Loucy (cell line): ENCODE measurements at regions not wholly inside any gene's neighbourhood (a gene's known extent, or its start where the extent isn't known, plus 50 kb on each side); places are given as distances from the start of the nearest gene placed in this dataset.
A peak's percentile ranks its signal among the peaks of the same experiment; 100 is the strongest.

Experiments used
- H2AFZ ChIP-seq: fragments of 200-600 bp; sonication (generic); 2 replicates; pipeline ENCODE4 v1.6.0; 2016; ENCODE audit warnings: antibody characterized with exemption, mild to moderate bottlenecking, low read length, moderate library complexity
- H3F3A ChIP-seq: fragments of 200-600 bp; 2 replicates; pipeline ENCODE4 v1.6.0; 2016; ENCODE audit warnings: antibody characterized with exemption, low read depth, mild to moderate bottlenecking
- H3K27me3 ChIP-seq: fragments of 200-600 bp; sonication (generic); 2 replicates; pipeline ENCODE4 v1.6.1; 2014; ENCODE audit warnings: low read length, mild to moderate bottlenecking; ENCODE audit not compliant: insufficient read depth, poor library complexity, severe bottlenecking
- H3K36me3 ChIP-seq: fragments of 200-600 bp; sonication (generic); 2 replicates; pipeline ENCODE4 v1.6.1; 2016; ENCODE audit warnings: low read length; ENCODE audit not compliant: insufficient read depth
- H3K4me1 ChIP-seq: fragments of 200-600 bp; sonication (generic); 2 replicates; pipeline ENCODE4 v1.5.1; 2014; ENCODE audit warnings: low read length, mild to moderate bottlenecking; ENCODE audit not compliant: insufficient read depth, poor library complexity, severe bottlenecking
- H3K4me2 ChIP-seq: fragments of 200-600 bp; sonication (generic); 2 replicates; pipeline ENCODE4 v1.6.0; 2014; ENCODE audit warnings: antibody characterized with exemption, low read length, low read depth, mild to moderate bottlenecking; ENCODE audit not compliant: poor library complexity, severe bottlenecking
- H3K4me3 ChIP-seq: fragments of 200-600 bp; sonication (generic); 2 replicates; pipeline ENCODE4 v1.5.1; 2014; ENCODE audit warnings: low read length, mild to moderate bottlenecking, mixed read lengths; ENCODE audit not compliant: poor library complexity, severe bottlenecking
- H3K79me2 ChIP-seq: fragments of 200-600 bp; sonication (generic); 2 replicates; pipeline ENCODE4 v1.6.1; 2014; ENCODE audit warnings: low read length; ENCODE audit not compliant: insufficient read depth
- H3K9ac ChIP-seq: fragments of 200-600 bp; sonication (generic); 2 replicates; pipeline ENCODE4 v1.6.0; 2014; ENCODE audit warnings: mild to moderate bottlenecking, low read depth, low read length, moderate library complexity; ENCODE audit not compliant: poor library complexity, severe bottlenecking
- H3K9me2 ChIP-seq: fragments of 200-600 bp; sonication (generic); replicated peaks from 2 replicates; pipeline ENCODE4 v1.6.1; 2016; ENCODE audit warnings: low read depth, low read length, mixed read lengths
- H3K9me3 ChIP-seq: fragments of 200-600 bp; sonication (generic); 2 replicates; pipeline ENCODE4 v1.6.1; 2014; ENCODE audit warnings: mild to moderate bottlenecking, antibody characterized with exemption, low read length, low read depth; ENCODE audit not compliant: insufficient read depth
- H4K20me1 ChIP-seq: fragments of 200-600 bp; sonication (generic); 2 replicates; pipeline ENCODE4 v1.6.0; 2014; ENCODE audit warnings: antibody characterized with exemption, low read length, mild to moderate bottlenecking; ENCODE audit not compliant: insufficient read depth, poor library complexity, severe bottlenecking
- CTCF ChIP-seq: fragments of 200-600 bp; sonication (generic); conservative IDR thresholded peaks from 2 replicates; pipeline ENCODE4 v1.5.1; 2014; ENCODE audit warnings: mild to moderate bottlenecking, antibody characterized with exemption, low read length
- EZH2phosphoT487 ChIP-seq: fragments of 200-600 bp; IDR thresholded peaks from 2 replicates; pipeline ENCODE4 v1.6.1; 2018; ENCODE audit warnings: antibody characterized with exemption, mild to moderate bottlenecking, moderate library complexity, borderline replicate concordance

DNA sequence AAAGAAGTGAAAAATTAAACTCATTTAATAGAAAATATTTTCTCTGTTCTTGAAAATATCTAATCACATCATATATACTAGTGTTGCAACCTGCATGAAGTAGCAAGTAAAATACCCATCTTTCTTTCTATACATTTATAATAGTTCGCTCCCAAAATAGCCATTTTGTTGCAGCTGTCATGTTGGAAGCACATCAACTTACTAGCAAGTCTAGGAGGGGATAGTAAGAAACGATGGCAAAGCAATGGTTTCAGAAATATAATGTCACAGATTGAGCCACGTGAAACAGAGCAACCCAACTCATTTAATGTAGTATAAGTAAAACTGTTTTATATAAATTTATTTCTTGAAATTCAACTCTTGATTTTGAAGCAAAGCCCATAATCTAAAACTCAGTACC is 521.8 kb downstream of the LRRIQ3 start:
- Histone ChIP-seq H3K4me1 (no peaks in the 10 kb centered on the region), H3K79me2 (no peaks in the 10 kb centered on the region), H3K27me3 (no peaks in the 10 kb centered on the region), H3K9me3 (no peaks in the 10 kb centered on the region), H3K4me2 (no peak overlapping the region), H3K36me3 (no peaks in the 10 kb centered on the region), H4K20me1 (no peaks in the 10 kb centered on the region), H3K4me3 (no peak overlapping the region), H3F3A (no peaks in the 10 kb centered on the region), H3K9me2 (no peaks in the 10 kb centered on the region), H3K9ac (no peak overlapping the region), H2AFZ (no peak overlapping the region)
- no peak for TF ChIP-seq EZH2phosphoT487
- no peak for TF ChIP-seq CTCF

GRCh38 chr1:73674945-73675561 is 522.9 kb downstream of the LRRIQ3 start:
- no peaks in the 10 kb centered on the region for H3K27me3 ChIP-seq
- H3K4me3 ChIP-seq, result peak overlapping the region; percentile 0
- no peak overlapping the region for H3K9ac ChIP-seq
- H3F3A ChIP-seq, result no peaks in the 10 kb centered on the region
- H2AFZ ChIP-seq, result peak overlapping the region; percentile 62
- H3K36me3 ChIP-seq, result no peaks in the 10 kb centered on the region
- H3K9me3 ChIP-seq, result no peaks in the 10 kb centered on the region
- H3K79me2 ChIP-seq, result no peaks in the 10 kb centered on the region
- no peaks in the 10 kb centered on the region for H3K9me2 ChIP-seq
- H3K4me1 ChIP-seq, result no peaks in the 10 kb centered on the region
- no peaks in the 10 kb centered on the region for H4K20me1 ChIP-seq
- peak overlapping the region; percentile 41 for H3K4me2 ChIP-seq
- peak; percentile 75 for TF ChIP-seq CTCF
- TF ChIP-seq EZH2phosphoT487, result no peak

DNA sequence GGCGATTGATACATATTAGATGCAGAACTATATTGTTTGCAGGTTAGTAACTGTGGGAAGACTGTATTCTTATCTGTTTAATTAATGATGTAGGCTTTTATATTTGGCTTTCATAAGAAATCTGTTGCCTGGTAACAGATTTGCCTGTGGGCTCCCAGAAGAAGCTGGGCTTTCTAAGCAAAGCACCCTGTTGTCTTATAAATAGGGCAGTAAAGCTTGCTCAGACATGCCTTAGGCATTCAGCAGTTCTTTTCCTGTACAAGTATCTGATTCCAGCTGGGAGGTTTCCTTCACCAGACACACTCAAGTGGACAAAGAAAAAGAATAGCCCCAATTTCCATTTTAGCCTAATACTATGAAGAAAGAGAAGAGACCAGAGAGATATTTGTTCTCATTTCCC is 524.0 kb downstream of the LRRIQ3 start:
- Histone ChIP-seq H2AFZ (peak overlapping the region; percentile 62), H4K20me1 (no peaks in the 10 kb centered on the region), H3K4me2 (no peak overlapping the region), H3K9ac (no peak overlapping the region), H3K4me1 (no peaks in the 10 kb centered on the region), H3F3A (no peaks in the 10 kb centered on the region), H3K4me3 (no peak overlapping the region), H3K27me3 (no peaks in the 10 kb centered on the region), H3K36me3 (no peaks in the 10 kb centered on the region), H3K9me2 (no peaks in the 10 kb centered on the region), H3K79me2 (no peaks in the 10 kb centered on the region), H3K9me3 (no peaks in the 10 kb centered on the region)
- TF ChIP-seq EZH2phosphoT487, result no peak
- TF ChIP-seq CTCF, result no peak
